ENCODE measurements at regions not wholly inside any gene's neighbourhood (a gene's known extent, or its start where the extent isn't known, plus 50 kb on each side); places are given as distances from the start of the nearest gene placed in this dataset.

DNA sequence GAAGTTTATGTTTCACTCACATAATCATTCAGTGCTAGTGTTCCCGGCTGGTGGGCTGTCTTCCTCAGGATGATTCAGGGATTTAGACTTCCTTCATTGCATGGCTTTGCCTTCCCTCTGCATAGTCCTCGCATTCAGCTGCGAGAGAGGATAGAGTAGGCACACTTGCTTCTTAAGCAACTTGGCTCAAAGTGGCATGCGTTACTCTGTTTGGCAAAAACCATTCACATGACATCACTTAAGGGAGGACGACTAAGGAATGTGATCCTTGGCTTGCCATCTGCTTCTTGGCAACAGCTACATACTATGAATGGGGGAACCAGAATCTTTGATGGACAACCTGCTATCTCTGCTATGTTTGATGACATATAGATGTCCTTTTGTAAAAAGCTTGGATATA is 359.3 kb downstream of the TDRD3 start:
- TF ChIP-seq, protein P1, sequence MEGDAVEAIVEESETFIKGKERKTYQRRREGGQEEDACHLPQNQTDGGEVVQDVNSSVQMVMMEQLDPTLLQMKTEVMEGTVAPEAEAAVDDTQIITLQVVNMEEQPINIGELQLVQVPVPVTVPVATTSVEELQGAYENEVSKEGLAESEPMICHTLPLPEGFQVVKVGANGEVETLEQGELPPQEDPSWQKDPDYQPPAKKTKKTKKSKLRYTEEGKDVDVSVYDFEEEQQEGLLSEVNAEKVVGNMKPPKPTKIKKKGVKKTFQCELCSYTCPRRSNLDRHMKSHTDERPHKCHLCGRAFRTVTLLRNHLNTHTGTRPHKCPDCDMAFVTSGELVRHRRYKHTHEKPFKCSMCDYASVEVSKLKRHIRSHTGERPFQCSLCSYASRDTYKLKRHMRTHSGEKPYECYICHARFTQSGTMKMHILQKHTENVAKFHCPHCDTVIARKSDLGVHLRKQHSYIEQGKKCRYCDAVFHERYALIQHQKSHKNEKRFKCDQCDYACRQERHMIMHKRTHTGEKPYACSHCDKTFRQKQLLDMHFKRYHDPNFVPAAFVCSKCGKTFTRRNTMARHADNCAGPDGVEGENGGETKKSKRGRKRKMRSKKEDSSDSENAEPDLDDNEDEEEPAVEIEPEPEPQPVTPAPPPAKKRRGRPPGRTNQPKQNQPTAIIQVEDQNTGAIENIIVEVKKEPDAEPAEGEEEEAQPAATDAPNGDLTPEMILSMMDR (conservative IDR thresholded peaks at IDR 0.05; ENCODE audit: low read depth, low read length) = no peak
- no peak for TF ChIP-seq EZH2 (IDR thresholded peaks at IDR 0.05; ENCODE audit: low read length, unreplicated experiment)
